Endothelial cell of umbilical vein (primary cell): ENCODE measurements at regions not wholly inside any gene's neighbourhood (a gene's known extent, or its start where the extent isn't known, plus 50 kb on each side); places are given as distances from the start of the nearest gene placed in this dataset.

Source experiments
- BruUV-seq: library from RNA; stranded (reverse); fragments of 400-500 nt; replicated peaks from 2 replicates; lab custom pipeline; 2021; lab: Mats Ljungman, UMichigan
- CTCF ChIA-PET: fragments of 300-600, 350-600 bp; sonication (Branson Sonifier 250); formaldehyde crosslinking; loops from one replicate; lab custom pipeline; 2021; ENCODE audit warnings: antibody characterized with exemption, inconsistent platforms; lab: Charles Lee
- POLR2A ChIA-PET: fragments of 300-600, 350-600 bp; sonication (Branson Sonifier 250); formaldehyde crosslinking; loops from one replicate; lab custom pipeline; 2021; ENCODE audit warnings: antibody characterized with exemption, inconsistent platforms; lab: Charles Lee
- DNase-seq: peaks from one replicate; pipeline ENCODE4 v3.0.0-alpha.2; 2011; ENCODE audit warnings: low read depth, low spot score
- FAIRE-seq: peaks from 2 replicates; lab custom pipeline; 2011; peaks lifted over from hg19 to GRCh38; lab: Jason Lieb, UNC
- H2AFZ ChIP-seq: 2 replicates; pipeline ENCODE4 v1.6.0; 2012; ENCODE audit warnings: low read depth, low read length, control low read depth, inconsistent platforms
- H3K27ac ChIP-seq: 2 replicates; pipeline ENCODE4 v1.5.1; 2011; ENCODE audit warnings: low read depth, mild to moderate bottlenecking, control low read depth, low read length, moderate library complexity; ENCODE audit not compliant: insufficient read depth
- H3K27me3 ChIP-seq, 2 experiments: 2 replicates each; pipeline versions ENCODE4 v1.6.0 to v1.6.1; 2011; ENCODE audit warnings: low read length in 2 of 2, mixed read lengths in 1 of 2; ENCODE audit not compliant: control insufficient read depth in 2 of 2, insufficient read depth in 2 of 2
- H3K36me3 ChIP-seq, 2 experiments: 2 replicates in 1 of 2; 3 replicates in 1 of 2; pipeline ENCODE4 v1.5.1; 2011; ENCODE audit warnings: low read length in 2 of 2, mild to moderate bottlenecking in 1 of 2, moderate library complexity in 1 of 2; ENCODE audit not compliant: control insufficient read depth in 2 of 2, insufficient read depth in 2 of 2; ENCODE audit errors: extremely low read depth in 1 of 2
- H3K4me1 ChIP-seq: 3 replicates; pipeline ENCODE4 v1.5.1; 2011; ENCODE audit warnings: mild to moderate bottlenecking, low read length; ENCODE audit not compliant: control insufficient read depth, insufficient read depth; ENCODE audit errors: extremely low read depth
- H3K4me2 ChIP-seq: 2 replicates; pipeline ENCODE4 v1.6.1; 2011; ENCODE audit warnings: low read length, control low read depth, mixed read lengths; ENCODE audit not compliant: insufficient read depth
- H3K4me3 ChIP-seq, 3 experiments: fragments of 200-600 bp in 1 of 3; sonication (generic), shearing (Covaris generic) in 1 of 3; replicated peaks in 1 of 3; 2 replicates each; pipeline ENCODE4 v1.5.1; 2011 to 2016; ENCODE audit warnings: control low read depth in 3 of 3, low read length in 3 of 3, mild to moderate bottlenecking in 2 of 3, inconsistent platforms in 1 of 3, low read depth in 1 of 3, moderate library complexity in 1 of 3; ENCODE audit not compliant: insufficient read depth in 1 of 3
- H3K79me2 ChIP-seq: 2 replicates; pipeline ENCODE4 v1.6.0; 2012; ENCODE audit warnings: low read length, inconsistent platforms; ENCODE audit not compliant: control insufficient read depth, insufficient read depth
- H3K9ac ChIP-seq: replicated peaks from 2 replicates; pipeline ENCODE3; 2011; ENCODE audit warnings: low read length, control low read depth; ENCODE audit not compliant: insufficient read depth; ENCODE audit errors: extremely low read depth
- H3K9me1 ChIP-seq: replicated peaks from 3 replicates; pipeline ENCODE4 v1.6.0; 2011; ENCODE audit warnings: mild to moderate bottlenecking, low read length; ENCODE audit not compliant: control insufficient read depth, insufficient read depth; ENCODE audit errors: extremely low read depth
- H3K9me3 ChIP-seq: replicated peaks from 2 replicates; pipeline ENCODE4 v1.5.1; 2012; ENCODE audit warnings: low read length, inconsistent platforms; ENCODE audit not compliant: control insufficient read depth, insufficient read depth
- H4K20me1 ChIP-seq: replicated peaks from 2 replicates; pipeline ENCODE3; 2011; ENCODE audit warnings: mild to moderate bottlenecking, low read length; ENCODE audit not compliant: control insufficient read depth, insufficient read depth; ENCODE audit errors: extremely low read depth
- EZH2 ChIP-seq: IDR thresholded peaks from 2 replicates; pipeline ENCODE4 v1.6.1; 2012; ENCODE audit warnings: borderline replicate concordance, low read depth, mild to moderate bottlenecking, moderate library complexity, low read length, inconsistent platforms; ENCODE audit not compliant: severe bottlenecking
- FOS ChIP-seq: IDR thresholded peaks from 2 replicates; pipeline ENCODE4 v1.6.1; 2011; ENCODE audit warnings: mild to moderate bottlenecking, low read length, moderate library complexity, borderline replicate concordance; ENCODE audit not compliant: insufficient read depth
- GATA2 ChIP-seq: IDR thresholded peaks from 2 replicates; pipeline ENCODE4 v1.7.0; 2011; ENCODE audit warnings: low read depth, mild to moderate bottlenecking, moderate library complexity, mixed read lengths, low read length; ENCODE audit not compliant: insufficient read length, insufficient read depth
- JUN ChIP-seq: IDR thresholded peaks from 2 replicates; pipeline ENCODE4 v1.6.1; 2011; ENCODE audit warnings: borderline replicate concordance, low read depth; ENCODE audit not compliant: insufficient read length, insufficient read depth
- MYC ChIP-seq: IDR thresholded peaks from one replicate; pipeline ENCODE4 v1.6.1; 2011; ENCODE audit warnings: mild to moderate bottlenecking, low read depth, low read length
- POLR2A ChIP-seq: IDR thresholded peaks from 2 replicates; pipeline ENCODE4 v1.6.1; 2012; ENCODE audit warnings: low read depth, mild to moderate bottlenecking, control low read depth, low read length
- POLR2AphosphoS5 ChIP-seq: IDR thresholded peaks from 2 replicates; pipeline ENCODE4 v1.6.1; 2012; ENCODE audit warnings: low read depth, mild to moderate bottlenecking, control low read depth, low read length, moderate library complexity; ENCODE audit not compliant: insufficient read depth
- dilution Hi-C: fragments of 300-500 bp; cut with MboI; formaldehyde crosslinking; loops from one replicate; pipeline ENCODE4 v1.15.0; 2019; ENCODE audit warnings: low sequenced_read_pairs; ENCODE audit not compliant: extremely low pct_ligation_motif_present
- intact Hi-C: fragments of 100-400 bp; cut with micrococcal nuclease; formaldehyde crosslinking; loops from one replicate; pipeline ENCODE4 v1.10.0; 2022
- TF ChIP-seq, protein P1 (sequence below): IDR thresholded peaks from 2 replicates; pipeline ENCODE4 v1.6.1; 2011; ENCODE audit not compliant: insufficient read depth, insufficient read length
- TF ChIP-seq, protein P2 (sequence below), 2 donors: IDR thresholded peaks; 1 replicate in 1 of 2; 2 replicates in 1 of 2; pipeline ENCODE4 v1.5.1; 2011; ENCODE audit warnings: low read length in 2 of 2, mild to moderate bottlenecking in 2 of 2, moderate library complexity in 2 of 2, control low read depth in 1 of 2, inconsistent platforms in 1 of 2, low read depth in 1 of 2; ENCODE audit not compliant: insufficient read depth in 1 of 2; ENCODE audit errors: extremely low read depth in 1 of 2

DNA sequence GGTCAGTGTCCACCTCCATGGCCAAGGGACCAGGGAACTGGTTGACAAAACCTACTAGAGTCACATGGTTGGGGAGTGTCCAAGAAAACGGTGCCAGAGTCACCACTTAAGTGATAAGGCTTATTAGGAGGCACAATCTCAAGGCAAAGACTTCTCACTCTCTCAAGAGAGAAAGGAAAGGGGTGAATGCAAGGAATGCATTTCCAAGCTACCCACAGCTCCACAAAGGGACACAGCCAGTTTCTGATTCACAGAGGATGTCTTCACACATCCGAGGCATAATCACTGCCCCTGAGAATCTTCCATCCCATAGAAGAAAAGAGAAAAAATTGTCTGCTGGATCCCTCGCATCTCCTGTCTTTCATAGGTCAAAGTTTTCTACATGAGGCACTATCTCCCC is 269.3 kb downstream of the TNS1 start:
- Histone ChIP-seq H4K20me1 (no peaks in the 10 kb centered on the region), H3K4me1 (no peaks in the 10 kb centered on the region), H3K79me2 (no peaks in the 10 kb centered on the region), H3K27me3 (no peaks in the 10 kb centered on the region), H3K9me1 (no peaks in the 10 kb centered on the region), H3K36me3 (no peaks in the 10 kb centered on the region), H3K9me3 (no peaks in the 10 kb centered on the region), H3K4me3 (no peak overlapping the region), H2AFZ (no peak overlapping the region), H3K9ac (no peak overlapping the region), H3K4me2 (no peak overlapping the region), H3K27ac (no peak overlapping the region)
- CTCF ChIA-PET = interaction anchor here (1.4 kb wide), 1 partner anchor 10 kb away, joined by 3 read pairs; no protein-coding TSS in a partner anchor
- POLR2A ChIA-PET = no interaction called here
- BruUV-seq = no TSS peak
- FAIRE-seq (no peak), DNase-seq (no peak)
- dilution Hi-C loops = no loop called here
- no peak for TF ChIP-seq GATA2
- no peak for TF ChIP-seq EZH2
- TF ChIP-seq, protein P1, sequence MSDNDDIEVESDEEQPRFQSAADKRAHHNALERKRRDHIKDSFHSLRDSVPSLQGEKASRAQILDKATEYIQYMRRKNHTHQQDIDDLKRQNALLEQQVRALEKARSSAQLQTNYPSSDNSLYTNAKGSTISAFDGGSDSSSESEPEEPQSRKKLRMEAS = no peak
- TF ChIP-seq FOS = no peak
- TF ChIP-seq POLR2AphosphoS5 = no peak
- no peak for TF ChIP-seq JUN
- TF ChIP-seq, protein P2, sequence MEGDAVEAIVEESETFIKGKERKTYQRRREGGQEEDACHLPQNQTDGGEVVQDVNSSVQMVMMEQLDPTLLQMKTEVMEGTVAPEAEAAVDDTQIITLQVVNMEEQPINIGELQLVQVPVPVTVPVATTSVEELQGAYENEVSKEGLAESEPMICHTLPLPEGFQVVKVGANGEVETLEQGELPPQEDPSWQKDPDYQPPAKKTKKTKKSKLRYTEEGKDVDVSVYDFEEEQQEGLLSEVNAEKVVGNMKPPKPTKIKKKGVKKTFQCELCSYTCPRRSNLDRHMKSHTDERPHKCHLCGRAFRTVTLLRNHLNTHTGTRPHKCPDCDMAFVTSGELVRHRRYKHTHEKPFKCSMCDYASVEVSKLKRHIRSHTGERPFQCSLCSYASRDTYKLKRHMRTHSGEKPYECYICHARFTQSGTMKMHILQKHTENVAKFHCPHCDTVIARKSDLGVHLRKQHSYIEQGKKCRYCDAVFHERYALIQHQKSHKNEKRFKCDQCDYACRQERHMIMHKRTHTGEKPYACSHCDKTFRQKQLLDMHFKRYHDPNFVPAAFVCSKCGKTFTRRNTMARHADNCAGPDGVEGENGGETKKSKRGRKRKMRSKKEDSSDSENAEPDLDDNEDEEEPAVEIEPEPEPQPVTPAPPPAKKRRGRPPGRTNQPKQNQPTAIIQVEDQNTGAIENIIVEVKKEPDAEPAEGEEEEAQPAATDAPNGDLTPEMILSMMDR (IDR thresholded peaks at IDR 0.05; ENCODE audit: extremely low read depth in 1 of 2, insufficient read depth in 1 of 2, low read depth in 1 of 2, low read length in 2 of 2) = no peak
- TF ChIP-seq POLR2A = no peak
- TF ChIP-seq MYC = no peak
- intact Hi-C loops = no loop called here
